NCI-H146 (cell line): ENCODE measurements at regions not wholly inside any gene's neighbourhood (a gene's known extent, or its start where the extent isn't known, plus 50 kb on each side); places are given as distances from the start of the nearest gene placed in this dataset.

ENCODE experiments used
- DNase-seq: peaks from one replicate; lab custom pipeline; 2025; lab: John Stamatoyannopoulos, UW

DNA sequence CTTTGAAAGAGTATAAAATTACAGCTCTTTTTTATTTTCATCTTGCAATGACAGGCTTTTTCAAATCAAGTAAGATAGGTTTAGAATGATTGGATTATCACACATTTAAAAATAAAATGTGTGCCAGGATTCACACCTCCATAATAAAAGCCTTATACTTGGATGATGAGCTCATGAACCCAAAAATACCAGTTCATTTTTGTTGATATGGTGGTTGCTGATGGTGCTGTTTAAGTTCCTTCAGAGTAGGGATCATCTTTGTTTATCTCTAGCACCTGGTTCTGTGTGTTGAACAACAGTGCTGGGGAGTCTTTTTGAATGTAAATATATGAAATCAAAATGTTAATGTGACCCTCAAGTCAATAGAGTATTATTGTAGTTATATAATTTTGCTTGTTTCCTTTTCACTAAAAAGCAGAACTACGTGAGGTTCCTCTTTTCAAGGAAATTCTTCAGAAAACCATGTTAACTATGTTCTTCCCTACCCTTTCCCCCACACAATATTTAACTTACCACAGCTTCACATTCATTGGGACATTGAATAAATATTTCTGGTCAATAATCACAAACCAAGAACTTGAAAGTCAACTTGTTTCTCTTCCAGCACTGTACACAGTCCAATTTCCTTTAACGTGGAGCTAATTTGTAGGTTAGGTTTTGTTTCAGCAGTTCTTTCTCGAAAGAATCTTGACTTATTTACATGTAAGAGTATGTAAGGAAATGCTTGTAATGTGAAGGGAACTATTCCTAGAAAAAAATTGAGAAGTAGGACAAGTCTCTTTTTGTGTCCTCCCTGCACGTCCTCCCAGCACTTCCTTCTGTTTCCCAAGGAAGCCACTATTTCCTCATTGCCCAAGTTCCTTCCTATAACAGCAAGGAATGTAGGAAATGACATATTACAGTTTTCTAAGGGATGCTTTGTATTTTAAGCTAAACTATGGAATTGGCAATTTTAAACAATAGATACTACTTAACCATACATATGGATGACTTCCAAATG, 945.9 kb upstream of the CITED2 start:
- no peak for DNase-seq

DNA sequence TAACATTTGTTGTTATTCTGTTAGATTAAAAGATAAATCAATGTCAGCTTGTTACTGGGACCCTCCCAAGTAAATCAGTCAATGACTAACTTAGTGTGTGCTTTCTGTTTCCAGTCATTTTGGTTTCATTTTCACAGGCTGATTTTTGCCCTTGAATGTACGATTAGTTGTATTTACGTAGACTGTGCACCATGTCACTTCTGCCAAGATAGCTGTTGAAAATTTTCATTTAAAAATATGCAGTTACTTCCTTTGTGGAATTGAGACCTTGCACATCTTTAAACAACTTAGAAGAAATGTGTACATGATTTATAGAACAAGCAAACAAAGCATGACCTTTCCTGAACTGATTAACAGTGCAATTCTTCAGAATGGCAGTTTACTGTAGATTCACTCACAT, 944.8 kb upstream of the CITED2 start:
- no peak for DNase-seq

GRCh38 chr6:140318408-140318807, 944.0 kb upstream of the CITED2 start:
- no peak for DNase-seq

- no peak for DNase-seq
These were observed 943.5 kb upstream of the CITED2 start for GRCh38 chr6:140317950-140318349.

GRCh38 chr6:140316966-140317365, 942.5 kb upstream of the CITED2 start:
- no peak for DNase-seq

GRCh38 chr6:140314682-140315081, 940.2 kb upstream of the CITED2 start:
- no peak for DNase-seq

DNA sequence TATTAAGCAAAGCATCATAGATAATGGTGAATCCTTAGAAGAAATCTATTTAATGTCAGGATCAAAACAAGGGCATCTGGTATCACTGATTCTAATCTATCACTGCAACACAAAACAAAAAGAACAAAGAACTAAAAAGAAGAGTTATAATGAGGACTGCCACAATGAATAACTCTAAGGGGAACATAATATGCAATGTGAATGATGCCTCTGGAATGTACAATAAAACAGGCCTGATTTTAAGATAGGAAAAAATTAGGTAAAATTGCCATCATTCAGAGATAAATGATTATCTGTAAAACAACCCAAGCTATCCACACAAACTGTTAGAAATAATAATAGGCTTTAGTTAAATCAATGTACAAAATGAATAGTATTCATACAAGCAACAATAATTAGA, 936.7 kb upstream of the CITED2 start:
- no peak for DNase-seq

DNA sequence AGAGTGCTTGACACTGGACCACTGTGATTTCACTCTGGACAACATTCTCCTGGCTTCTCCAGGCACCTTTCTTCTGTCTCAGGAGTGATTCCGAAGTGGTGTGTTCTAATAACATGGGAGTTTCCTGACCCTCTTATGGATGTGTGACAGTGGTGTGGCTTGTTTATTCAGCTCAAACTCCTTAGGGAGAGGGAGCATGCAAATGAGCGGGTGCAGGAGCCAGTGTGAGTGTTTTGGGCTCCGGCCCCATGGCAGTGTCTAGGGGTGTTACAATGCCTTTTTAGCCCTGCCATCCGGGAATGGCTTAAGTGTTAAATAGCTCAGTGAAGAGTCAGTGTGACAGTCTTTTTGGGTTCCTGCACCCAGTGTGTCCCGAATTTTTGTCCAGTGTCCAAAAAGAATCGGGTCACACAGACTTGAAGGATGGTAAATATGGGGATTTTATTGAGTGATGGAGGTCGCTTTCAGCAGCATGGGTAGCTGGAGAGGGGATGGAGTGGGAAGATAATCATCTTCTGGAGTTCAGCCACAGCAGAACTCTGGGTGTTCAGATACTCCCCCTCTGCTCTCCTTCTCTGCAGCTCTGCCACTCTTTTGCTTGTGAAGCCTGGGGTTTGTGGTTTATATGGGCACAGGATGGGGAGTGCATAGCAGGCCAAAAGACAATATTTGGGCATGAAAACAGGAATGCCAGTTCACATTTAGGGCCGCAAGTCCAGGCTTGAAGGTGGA, 928.9 kb upstream of the CITED2 start:
- DNase-seq, result no peak

DNA sequence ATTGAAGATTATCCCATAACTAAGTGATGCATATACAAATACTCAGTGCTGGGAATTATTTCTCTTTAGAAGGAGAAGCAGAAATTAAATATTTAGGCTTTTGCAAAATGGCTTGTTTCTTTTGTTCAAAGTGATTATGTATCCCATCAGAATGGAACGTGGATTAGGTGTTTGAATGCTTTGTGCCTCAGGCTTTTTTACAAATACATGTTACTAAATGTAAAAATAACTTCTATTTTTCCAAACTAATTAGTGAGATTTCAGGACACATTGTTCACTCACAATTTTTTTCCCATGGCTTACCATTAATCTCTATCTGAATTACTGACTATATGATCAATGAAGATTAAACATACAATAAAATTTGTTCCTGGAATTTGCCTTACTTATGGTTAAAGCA, 925.9 kb upstream of the CITED2 start:
- no peak for DNase-seq

DNA sequence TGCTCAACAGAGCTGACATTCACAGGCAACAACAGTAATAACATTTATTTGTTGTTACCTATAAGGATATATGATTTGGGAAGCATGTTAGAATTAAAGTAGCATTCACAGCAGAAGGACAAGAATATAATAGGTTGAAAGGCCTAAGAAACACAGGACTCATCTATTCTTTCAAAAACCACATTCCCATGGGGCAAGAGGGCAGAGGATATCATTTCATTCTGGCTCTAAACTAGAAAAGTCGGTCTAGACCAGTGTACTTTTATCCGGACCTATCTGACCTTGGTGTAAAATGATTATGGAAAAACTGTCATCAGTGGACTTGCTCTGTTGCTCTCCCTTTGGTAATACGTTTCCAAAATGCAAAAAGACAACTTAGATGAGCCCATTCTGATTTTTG, 914.7 kb upstream of the CITED2 start:
- DNase-seq, result no peak

- DNase-seq, result no peak
These were observed 911.7 kb upstream of the CITED2 start for GRCh38 chr6:140285998-140286690.

GRCh38 chr6:140285471-140285870, 911.0 kb upstream of the CITED2 start:
- no peak for DNase-seq

DNA sequence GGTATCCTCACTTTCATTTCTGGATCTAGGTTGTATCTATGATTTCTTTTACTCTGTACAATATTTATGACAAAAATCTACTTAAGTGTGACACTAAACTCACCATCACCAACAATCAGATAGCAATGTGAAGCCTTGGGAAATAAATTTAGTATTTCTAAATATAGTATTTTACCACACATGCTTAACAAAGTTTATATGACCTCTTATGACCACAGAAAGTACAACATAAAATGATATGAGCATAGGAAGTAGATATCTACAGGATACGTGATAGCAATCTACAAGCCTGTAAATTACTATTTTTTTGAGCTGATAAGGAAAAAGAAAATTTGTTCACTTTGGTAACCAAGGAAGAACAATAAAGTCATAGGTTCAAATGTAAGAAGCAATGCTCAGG, 910.4 kb upstream of the CITED2 start:
- no peak for DNase-seq

DNA sequence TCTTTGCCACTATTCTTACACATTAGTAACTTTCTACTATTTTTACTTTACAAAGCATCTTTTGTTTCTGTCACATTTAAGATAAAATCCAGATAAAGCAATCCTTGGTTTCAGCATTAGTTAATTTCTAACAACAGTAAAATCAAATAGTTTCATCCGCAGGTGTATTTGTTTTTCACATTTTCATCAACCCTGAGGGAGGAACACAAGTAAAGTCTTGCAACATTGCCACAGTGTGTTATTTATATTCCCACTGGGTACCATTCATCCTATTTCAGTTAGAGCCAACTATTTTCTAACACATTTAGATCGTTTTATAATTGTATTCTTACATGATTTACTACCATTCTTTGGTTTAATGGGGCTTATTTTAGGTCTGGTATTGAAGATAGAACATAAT, 908.7 kb upstream of the CITED2 start:
- DNase-seq, result peak; percentile 67

DNA sequence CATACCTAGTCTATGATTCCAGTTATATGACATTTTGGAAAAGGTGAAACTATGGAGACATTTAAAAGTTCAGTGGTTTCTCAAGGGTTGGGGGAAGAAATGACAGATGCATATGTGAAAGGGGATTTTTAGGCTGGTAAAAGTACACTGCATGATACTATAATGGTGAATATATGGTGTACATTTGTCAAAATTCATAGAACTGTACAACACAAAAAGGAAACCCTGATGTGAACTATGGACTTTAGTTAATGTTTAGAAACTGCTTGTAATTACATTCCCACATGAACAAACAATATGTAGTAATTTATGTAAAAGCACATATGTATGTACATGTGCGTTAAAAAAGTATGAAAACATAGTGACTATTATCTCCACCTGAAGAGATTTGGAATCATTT, 907.3 kb upstream of the CITED2 start:
- no peak for DNase-seq

DNA sequence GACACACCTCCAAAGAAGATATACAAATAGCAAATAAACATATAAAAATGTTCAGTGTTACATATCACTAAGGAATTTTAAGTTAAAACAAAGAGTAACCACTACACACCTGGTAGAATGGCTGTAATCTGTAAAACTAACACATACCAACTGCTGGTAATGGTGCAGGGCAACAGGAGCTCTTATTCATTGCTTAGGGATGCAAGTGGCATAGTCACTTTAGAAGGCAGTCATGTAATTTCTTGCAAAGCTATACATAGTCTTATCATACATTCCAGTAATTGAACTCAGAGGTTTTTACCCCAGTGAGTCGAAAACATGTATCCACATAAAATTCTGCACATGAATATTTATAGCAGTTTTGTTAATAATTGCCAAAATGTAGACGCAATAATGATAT, 906.8 kb upstream of the CITED2 start:
- no peak for DNase-seq

DNA sequence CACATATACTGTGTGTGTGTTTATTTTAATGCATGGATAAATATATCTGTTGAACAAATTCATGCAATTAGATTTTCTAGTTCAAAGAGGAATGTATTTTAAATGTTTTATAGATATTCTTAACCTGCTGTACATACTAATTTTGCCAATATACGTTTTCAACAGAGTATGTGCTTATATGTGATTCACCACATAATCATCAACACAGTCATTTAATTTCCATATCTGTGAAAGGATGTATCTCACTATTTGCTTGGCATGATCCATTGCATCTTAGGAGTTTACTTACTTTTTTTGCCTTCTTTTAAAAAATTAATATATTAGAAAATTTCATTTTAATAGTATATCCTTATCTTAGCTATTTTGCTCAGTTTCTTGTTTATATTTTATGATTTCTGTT, 902.3 kb upstream of the CITED2 start:
- no peak for DNase-seq

DNA sequence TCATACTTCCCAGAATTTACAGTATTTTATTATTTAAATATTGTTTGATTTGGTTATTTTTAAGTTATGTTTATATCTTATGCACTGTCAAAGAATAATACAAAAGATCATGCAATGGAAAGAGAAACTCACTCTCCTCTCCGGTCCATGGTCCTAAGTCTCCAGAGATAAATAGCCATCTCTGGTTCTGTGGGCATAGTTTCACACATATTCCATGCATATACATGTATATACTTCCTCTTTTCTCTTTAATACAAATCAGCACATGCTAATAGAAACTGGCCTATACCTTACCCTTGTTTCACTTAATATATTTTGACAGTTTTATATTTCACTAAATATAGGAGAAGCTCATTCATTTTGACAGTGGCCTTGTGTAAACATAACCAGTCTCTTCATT, 901.7 kb upstream of the CITED2 start:
- DNase-seq, result no peak

- no peak for DNase-seq
These were observed 901.3 kb upstream of the CITED2 start for GRCh38 chr6:140275725-140276124.

DNA sequence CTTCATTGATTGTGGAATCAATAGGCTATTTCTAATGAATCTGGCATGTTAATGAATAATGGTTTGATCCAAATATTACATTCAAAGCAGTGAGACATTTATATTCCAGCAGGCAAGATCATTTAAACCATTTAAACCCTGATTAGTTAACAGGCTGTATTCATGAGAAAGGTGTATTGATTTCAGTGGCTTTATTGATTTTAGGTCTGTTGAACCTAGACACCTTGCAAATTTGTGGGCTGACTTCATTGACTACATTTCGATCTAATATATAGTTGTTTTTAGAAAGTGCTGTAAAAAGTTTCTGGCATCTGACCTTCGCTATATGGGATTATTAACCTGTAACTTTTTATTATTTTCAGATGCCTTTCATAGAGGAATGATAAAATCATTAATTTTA, 900.1 kb upstream of the CITED2 start:
- no peak for DNase-seq

DNA sequence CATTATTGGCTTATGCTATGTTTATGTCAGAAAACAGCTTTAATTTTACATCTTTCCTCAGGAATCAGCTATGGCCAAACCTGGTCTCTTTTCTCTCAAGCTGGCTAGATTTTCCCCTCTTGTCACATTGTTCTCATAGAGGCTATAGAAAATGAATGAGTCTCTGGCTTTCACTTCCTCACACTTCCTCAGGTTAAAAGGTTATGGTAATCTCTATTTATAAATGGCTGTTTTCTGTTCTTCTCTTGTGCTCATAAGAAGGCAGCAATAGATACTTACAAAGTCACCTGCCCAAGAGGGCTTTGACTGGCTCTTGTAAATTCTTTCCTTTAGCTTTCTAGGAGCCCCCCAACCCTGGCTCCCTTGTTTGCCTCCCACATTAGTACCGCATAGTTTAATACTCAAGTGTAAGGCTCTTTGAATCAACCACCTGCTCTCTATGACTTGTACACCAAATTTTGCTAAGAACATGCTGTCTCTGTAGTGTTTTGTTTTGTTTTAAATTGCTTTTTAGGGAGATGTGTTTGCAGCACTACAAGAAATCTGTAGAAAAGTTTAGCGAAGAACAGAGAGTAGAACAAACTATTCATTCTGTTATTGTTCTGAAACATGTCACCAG, 897.4 kb upstream of the CITED2 start:
- DNase-seq, result peak; percentile 21

DNA sequence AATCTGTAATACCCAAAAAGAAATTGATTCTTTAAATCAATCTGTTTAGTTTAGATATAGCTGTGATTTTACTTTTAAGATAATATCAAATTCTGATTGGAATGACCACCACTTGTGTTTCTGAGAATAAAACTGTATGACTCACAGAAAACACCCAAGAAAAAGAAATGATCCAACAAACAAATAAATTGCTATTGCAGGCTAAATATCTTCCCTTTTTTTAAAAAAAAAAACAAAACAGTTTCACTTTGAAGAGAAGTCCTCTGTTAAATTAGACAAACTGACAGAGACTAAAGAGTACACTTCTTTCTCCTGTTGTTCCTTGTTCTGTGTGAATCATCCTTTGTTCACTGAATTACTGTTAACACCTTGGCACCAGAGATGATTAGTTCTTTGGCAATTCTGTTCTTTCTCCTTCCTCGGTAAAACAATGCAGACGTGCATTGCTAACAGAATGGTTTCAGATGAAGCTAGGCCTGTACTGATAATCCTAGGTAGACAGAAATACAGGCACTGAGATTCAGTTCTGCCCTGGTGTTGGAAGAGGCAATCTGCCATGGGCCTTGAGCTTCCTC, 895.2 kb upstream of the CITED2 start:
- no peak for DNase-seq
